GM10266 (cell line): ENCODE measurements at regions not wholly inside any gene's neighbourhood (a gene's known extent, or its start where the extent isn't known, plus 50 kb on each side); places are given as distances from the start of the nearest gene placed in this dataset.

Experiments used
- DNase-seq: peaks from one replicate; pipeline ENCODE4 v3.0.0; 2012; ENCODE audit errors: extremely low spot score
- CTCF ChIP-seq: IDR thresholded peaks from 2 replicates; pipeline ENCODE4 v1.5.1; 2012; ENCODE audit warnings: mild to moderate bottlenecking, low read depth; ENCODE audit not compliant: control insufficient read depth, insufficient read depth; ENCODE audit errors: missing control alignments

GRCh38 chr16:82331974-82332750 lies 162.1 kb upstream of the MPHOSPH6 start:
- DNase-seq, result no peak
- TF ChIP-seq CTCF, result no peak

GRCh38 chr16:82331397-82331796 lies 161.4 kb upstream of the MPHOSPH6 start:
- no peak for DNase-seq
- TF ChIP-seq CTCF, result no peak

GRCh38 chr16:82329504-82330192 lies 159.6 kb upstream of the MPHOSPH6 start:
- TF ChIP-seq CTCF, result no peak
- no peak for DNase-seq

- DNase-seq, result no peak
- TF ChIP-seq CTCF, result no peak
Measured at GRCh38 chr16:82328881-82329469, 159.0 kb upstream of the MPHOSPH6 start.

GRCh38 chr16:82323171-82323570 lies 153.1 kb upstream of the MPHOSPH6 start:
- TF ChIP-seq CTCF, result no peak

GRCh38 chr16:82322177-82322576 lies 152.2 kb upstream of the MPHOSPH6 start:
- DNase-seq, result no peak

More at GRCh38 chr16:82323171-82323570, 153.1 kb upstream of the MPHOSPH6 start:
- DNase-seq, result no peak

More at GRCh38 chr16:82322177-82322576, 152.2 kb upstream of the MPHOSPH6 start:
- TF ChIP-seq CTCF, result no peak
